H1 (cell line): ENCODE measurements at regions not wholly inside any gene's neighbourhood (a gene's known extent, or its start where the extent isn't known, plus 50 kb on each side); places are given as distances from the start of the nearest gene placed in this dataset.

Source experiments
- ATF2 ChIP-seq: IDR thresholded peaks from 2 replicates; pipeline ENCODE4 v1.6.1; 2012; ENCODE audit warnings: low read length, inconsistent platforms
- BRCA1 ChIP-seq: IDR thresholded peaks from 2 replicates; pipeline ENCODE4 v1.6.1; 2012; ENCODE audit warnings: low read depth, low read length, improper control_type of control experiment
- CBX8 ChIP-seq: fragments of 300-800, 300-1000 bp; sonication (generic); IDR thresholded peaks from 2 replicates; pipeline ENCODE4 v1.7.1; 2016; ENCODE audit warnings: low read depth, low read length, borderline replicate concordance
- CTCF ChIP-seq, 3 experiments: IDR thresholded peaks; 1 replicate in 2 of 3; 2 replicates in 1 of 3; pipeline versions ENCODE4 v1.5.1 to v1.6.1; 2011; ENCODE audit warnings: low read length in 3 of 3, mild to moderate bottlenecking in 3 of 3, inconsistent platforms in 2 of 3, low read depth in 1 of 3, moderate library complexity in 1 of 3; ENCODE audit not compliant: insufficient read depth in 1 of 3; ENCODE audit errors: control extremely low read depth in 1 of 3
- JUN ChIP-seq: IDR thresholded peaks from 2 replicates; pipeline ENCODE4 v1.6.1; 2011; ENCODE audit warnings: low read depth, mild to moderate bottlenecking, improper control_type of control experiment, low read length
- NANOG ChIP-seq: IDR thresholded peaks from 2 replicates; pipeline ENCODE4 v1.6.1; 2011; ENCODE audit warnings: low read length, low read depth, mild to moderate bottlenecking, inconsistent platforms; ENCODE audit not compliant: insufficient read depth, poor library complexity, severe bottlenecking
- RAD21 ChIP-seq, 2 experiments: IDR thresholded peaks in 1 of 2; conservative IDR thresholded peaks in 1 of 2; 2 replicates each; pipeline ENCODE4 v1.6.1; 2011; ENCODE audit warnings: low read depth in 2 of 2, low read length in 2 of 2, improper control_type of control experiment in 1 of 2, inconsistent platforms in 1 of 2, mild to moderate bottlenecking in 1 of 2, moderate library complexity in 1 of 2
- RXRA ChIP-seq: IDR thresholded peaks from 2 replicates; pipeline ENCODE4 v1.6.1; 2011; ENCODE audit warnings: low read depth, mild to moderate bottlenecking, low read length, moderate library complexity; ENCODE audit not compliant: insufficient read depth
- TAF7 ChIP-seq: optimal IDR thresholded peaks from 2 replicates; pipeline ENCODE3; 2011; ENCODE audit warnings: low read depth, mild to moderate bottlenecking, inconsistent platforms, low read length, moderate library complexity, borderline replicate concordance

GRCh38 chr21:35637431-35637830 lies 422.9 kb downstream of the SETD4 start:
- TF ChIP-seq RXRA (no peak), TAF7 (no peak), CTCF (IDR thresholded peaks at IDR 0.05; ENCODE audit: control extremely low read depth in 1 of 3, insufficient read depth in 1 of 3, low read depth in 1 of 3, low read length in 3 of 3) (no peak), ATF2 (no peak), CBX8 (no peak), JUN (no peak), RAD21 (IDR thresholded peaks at IDR 0.05 in 1 of 2, conservative IDR thresholded peaks at IDR 0.05 in 1 of 2; ENCODE audit: low read depth in 2 of 2, low read length in 2 of 2) (no peak), BRCA1 (no peak), NANOG (no peak)
